Left ventricle myocardium inferior (tissue), 1 donor: ENCODE measurements at regions not wholly inside any gene's neighbourhood (a gene's known extent, or its start where the extent isn't known, plus 50 kb on each side); places are given as distances from the start of the nearest gene placed in this dataset.

Experiments used
- DNase-seq: peaks from one replicate; pipeline ENCODE4 v3.0.0-alpha.2; 2020
- H3K27ac ChIP-seq: fragments of 200-600 bp; replicated peaks from 2 replicates; pipeline ENCODE4 v1.8.0; 2021
- H3K27me3 ChIP-seq: fragments of 200-600 bp; 2 replicates; pipeline ENCODE4 v1.8.0; 2021; ENCODE audit warnings: low read depth
- H3K36me3 ChIP-seq: fragments of 200-600 bp; 2 replicates; pipeline ENCODE4 v1.8.0; 2021
- H3K4me1 ChIP-seq: fragments of 200-600 bp; 2 replicates; pipeline ENCODE4 v1.8.0; 2021
- H3K4me3 ChIP-seq: fragments of 200-600 bp; 2 replicates; pipeline ENCODE4 v1.8.0; 2021; ENCODE audit warnings: mild to moderate bottlenecking, moderate library complexity
- H3K9me3 ChIP-seq: fragments of 200-600 bp; replicated peaks from 2 replicates; pipeline ENCODE4 v1.8.0; 2021
- CTCF ChIP-seq: fragments of 200-600 bp; IDR thresholded peaks from 2 replicates; pipeline ENCODE4 v1.8.0; 2021; ENCODE audit warnings: antibody characterized with exemption, mild to moderate bottlenecking, borderline replicate concordance
- intact Hi-C: fragments of 100-400 bp; cut with micrococcal nuclease; formaldehyde crosslinking; loops from one replicate; pipeline ENCODE4 v1.11.0; 2022
- donor health status: DM: no; HTN: yes; CAD: no; lungs with severe emphysema.

- Histone ChIP-seq H3K9me3 (no peaks in the 10 kb centered on the region), H3K27ac (no peak overlapping the region), H3K4me1 (peaks cover 7% of the 10 kb centered on the region), H3K4me3 (no peak overlapping the region), H3K27me3 (no peaks in the 10 kb centered on the region), H3K36me3 (no peaks in the 10 kb centered on the region)
- intact Hi-C loops, result no loop called here
- TF ChIP-seq CTCF, result no peak
- no peak for DNase-seq
Observed at GRCh38 chr5:68547056-68547455, 331.5 kb downstream of the PIK3R1 start.

DNA sequence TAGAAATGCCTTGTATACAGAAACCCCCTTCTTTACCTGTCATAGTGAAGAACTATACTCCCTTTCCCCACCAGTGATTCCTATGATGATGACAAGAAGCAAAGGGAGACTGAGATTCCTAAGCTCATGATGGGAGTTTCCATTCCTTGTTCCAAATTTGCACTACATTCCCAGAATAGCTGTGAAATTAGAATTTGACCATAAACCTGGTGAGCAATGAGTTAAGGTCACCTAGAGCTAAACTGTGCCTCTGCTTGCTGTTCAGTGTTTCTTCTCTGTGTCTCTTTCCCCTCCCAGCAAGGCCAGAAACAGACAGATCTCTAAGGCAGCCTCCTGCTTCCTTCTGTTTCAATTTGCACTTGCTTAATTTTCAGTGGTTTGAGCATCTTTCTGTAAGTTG, 332.1 kb downstream of the PIK3R1 start:
- intact Hi-C loops, result no loop called here
- peaks cover 5% of the 10 kb centered on the region for H3K4me1 ChIP-seq
- H3K27me3 ChIP-seq, result no peaks in the 10 kb centered on the region
- DNase-seq, result no peak
- no peaks in the 10 kb centered on the region for H3K9me3 ChIP-seq
- no peak for TF ChIP-seq CTCF
- no peak overlapping the region for H3K27ac ChIP-seq
- H3K36me3 ChIP-seq, result no peaks in the 10 kb centered on the region
- no peak overlapping the region for H3K4me3 ChIP-seq

- Histone ChIP-seq H3K36me3 (no peaks in the 10 kb centered on the region), H3K27ac (no peak overlapping the region), H3K4me3 (no peak overlapping the region), H3K4me1 (no peaks in the 10 kb centered on the region), H3K27me3 (no peaks in the 10 kb centered on the region), H3K9me3 (no peaks in the 10 kb centered on the region)
- intact Hi-C loops, result no loop called here
- no peak for TF ChIP-seq CTCF
- no peak for DNase-seq
Observed at GRCh38 chr5:68548959-68549676, 333.6 kb downstream of the PIK3R1 start.

- Histone ChIP-seq H3K4me3 (no peak overlapping the region), H3K27me3 (no peaks in the 10 kb centered on the region), H3K4me1 (no peaks in the 10 kb centered on the region), H3K27ac (no peak overlapping the region), H3K9me3 (no peaks in the 10 kb centered on the region), H3K36me3 (no peaks in the 10 kb centered on the region)
- intact Hi-C loops, result no loop called here
- TF ChIP-seq CTCF, result no peak
- no peak for DNase-seq
Observed at GRCh38 chr5:68550015-68550414, 334.5 kb downstream of the PIK3R1 start.

DNA sequence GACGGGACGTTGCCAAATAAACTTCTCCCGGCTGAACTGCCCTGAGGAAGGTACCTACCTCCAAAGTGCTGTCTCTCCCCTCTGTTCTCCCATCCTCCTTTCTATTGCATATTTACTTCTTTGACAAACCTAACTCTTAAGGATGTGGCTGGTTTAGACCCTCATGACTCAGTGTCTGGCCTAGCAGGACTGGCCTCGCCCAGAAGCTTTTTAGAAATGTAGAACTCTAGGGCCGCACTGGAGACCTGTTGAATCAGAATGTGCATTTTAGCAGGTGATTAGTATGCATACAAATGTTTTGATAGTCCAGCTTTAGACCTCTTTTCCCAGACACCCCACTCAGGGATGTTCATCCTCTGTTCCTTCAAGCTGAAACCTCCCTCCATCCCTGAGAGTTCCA, 335.9 kb downstream of the PIK3R1 start:
- no peaks in the 10 kb centered on the region for H3K4me1 ChIP-seq
- H3K36me3 ChIP-seq, result no peaks in the 10 kb centered on the region
- intact Hi-C loops, result no loop called here
- no peaks in the 10 kb centered on the region for H3K27me3 ChIP-seq
- H3K27ac ChIP-seq, result no peak overlapping the region
- no peaks in the 10 kb centered on the region for H3K9me3 ChIP-seq
- H3K4me3 ChIP-seq, result no peak overlapping the region
- no peak for TF ChIP-seq CTCF
- DNase-seq, result no peak
